HG03457 (cell line): ENCODE measurements at regions not wholly inside any gene's neighbourhood (a gene's known extent, or its start where the extent isn't known, plus 50 kb on each side); places are given as distances from the start of the nearest gene placed in this dataset.

Source experiments
- ATAC-seq: cut with Tn5 transposase; IDR thresholded peaks from one replicate; pipeline ENCODE4 v1.9.1; 2021; ENCODE audit warnings: moderate number of reproducible peaks; ENCODE audit not compliant: unreplicated experiment

DNA sequence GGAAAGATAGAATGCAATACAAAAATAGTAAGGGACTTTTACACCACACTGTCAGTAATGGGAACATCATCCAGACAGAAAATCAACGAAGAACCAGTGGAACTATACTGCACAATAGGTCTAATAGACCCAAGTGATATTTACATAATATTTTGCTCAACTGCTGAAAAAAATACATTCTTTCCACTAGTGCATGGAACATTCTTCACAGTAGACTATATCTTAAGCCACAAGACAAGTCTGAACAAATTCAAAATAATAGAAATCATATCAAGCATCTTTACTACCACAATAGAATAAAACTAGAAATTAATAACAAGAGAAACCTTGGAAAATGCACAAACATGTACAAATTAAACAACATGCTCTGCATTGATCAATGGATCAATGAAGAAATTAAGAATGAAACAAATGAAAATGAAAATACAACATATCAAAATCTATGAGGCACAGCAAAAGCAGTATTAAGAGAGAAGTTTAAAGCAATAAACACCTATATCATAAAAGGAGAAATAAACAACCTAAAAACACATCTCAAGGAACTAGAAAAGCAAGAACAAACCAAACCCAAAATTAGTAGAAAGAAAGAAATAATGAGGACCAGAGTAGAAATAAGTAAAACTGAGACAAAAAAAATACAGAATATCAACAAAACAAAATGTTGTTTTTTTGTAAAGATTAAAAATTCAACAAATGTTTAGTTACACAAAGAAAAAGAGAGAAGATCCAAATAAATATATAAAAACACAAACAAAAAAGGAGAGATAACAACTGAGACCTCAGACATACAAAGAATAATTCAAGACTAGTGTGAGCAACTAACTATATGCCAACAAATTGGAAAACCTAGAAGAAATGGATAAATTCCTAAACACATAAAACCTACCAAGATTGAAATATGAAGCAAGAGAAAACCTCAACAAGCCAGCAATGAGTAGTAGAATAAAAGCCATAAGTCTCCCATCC is 51.5 kb upstream of the ANTXR2 start:
- no peak for ATAC-seq
